ENCODE measurements at regions not wholly inside any gene's neighbourhood (a gene's known extent, or its start where the extent isn't known, plus 50 kb on each side); places are given as distances from the start of the nearest gene placed in this dataset.
"Not testable (repeated sequence)": the region's sequence is repeated elsewhere in the genome, so short reads cannot be mapped to it uniquely, and the experiment has no call there.

DNA sequence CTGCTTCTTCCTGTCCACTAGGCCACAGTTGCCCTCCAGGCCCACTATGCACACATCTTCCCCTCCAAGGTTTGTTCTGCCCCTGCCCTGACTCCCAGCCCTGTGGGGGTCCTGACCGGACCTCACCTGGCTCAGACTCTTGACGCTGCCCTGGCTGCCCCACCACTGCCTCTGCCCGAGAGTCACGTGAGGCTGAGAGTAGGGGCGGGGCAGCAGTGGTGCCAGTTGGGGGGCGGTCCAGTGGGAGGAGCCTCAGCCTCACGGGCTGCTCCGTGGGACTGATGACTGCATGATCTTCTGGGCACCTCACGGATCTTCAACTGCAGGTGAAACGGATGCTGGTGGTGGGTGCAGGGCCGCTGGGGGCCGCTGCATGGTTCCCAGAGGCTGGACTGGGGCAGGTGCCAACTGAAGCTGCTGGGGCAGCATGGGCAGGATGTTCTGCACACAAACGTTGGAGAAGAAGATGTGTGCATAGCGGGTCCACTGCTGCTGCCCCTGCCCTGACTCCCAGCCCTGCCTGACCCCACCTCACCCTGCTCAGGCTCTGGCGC is 77.6 kb downstream of the HHIPL2 start:
- not testable (repeated sequence) for TF ChIP-seq GRHL2 (CRISPR knock-in tag; IDR thresholded peaks at IDR 0.05; ENCODE audit: insufficient replicate concordance, severe bottlenecking); ZNF671 (CRISPR knock-in tag; IDR thresholded peaks at IDR 0.05); NR2C2 (CRISPR knock-in tag; IDR thresholded peaks at IDR 0.05); ZNF121 (CRISPR knock-in tag; IDR thresholded peaks at IDR 0.05); CBFB (CRISPR knock-in tag; IDR thresholded peaks at IDR 0.05; ENCODE audit: low read depth); ATF2 (CRISPR knock-in tag; IDR thresholded peaks at IDR 0.05; ENCODE audit: borderline replicate concordance, low read depth); PRRX2 (CRISPR knock-in tag; IDR thresholded peaks at IDR 0.05); E2F4 (CRISPR knock-in tag; IDR thresholded peaks at IDR 0.05; ENCODE audit: borderline replicate concordance, low read depth); ATF1 (CRISPR knock-in tag; IDR thresholded peaks at IDR 0.05); CREM (CRISPR knock-in tag; IDR thresholded peaks at IDR 0.05)
- TF ChIP-seq, protein P1, sequence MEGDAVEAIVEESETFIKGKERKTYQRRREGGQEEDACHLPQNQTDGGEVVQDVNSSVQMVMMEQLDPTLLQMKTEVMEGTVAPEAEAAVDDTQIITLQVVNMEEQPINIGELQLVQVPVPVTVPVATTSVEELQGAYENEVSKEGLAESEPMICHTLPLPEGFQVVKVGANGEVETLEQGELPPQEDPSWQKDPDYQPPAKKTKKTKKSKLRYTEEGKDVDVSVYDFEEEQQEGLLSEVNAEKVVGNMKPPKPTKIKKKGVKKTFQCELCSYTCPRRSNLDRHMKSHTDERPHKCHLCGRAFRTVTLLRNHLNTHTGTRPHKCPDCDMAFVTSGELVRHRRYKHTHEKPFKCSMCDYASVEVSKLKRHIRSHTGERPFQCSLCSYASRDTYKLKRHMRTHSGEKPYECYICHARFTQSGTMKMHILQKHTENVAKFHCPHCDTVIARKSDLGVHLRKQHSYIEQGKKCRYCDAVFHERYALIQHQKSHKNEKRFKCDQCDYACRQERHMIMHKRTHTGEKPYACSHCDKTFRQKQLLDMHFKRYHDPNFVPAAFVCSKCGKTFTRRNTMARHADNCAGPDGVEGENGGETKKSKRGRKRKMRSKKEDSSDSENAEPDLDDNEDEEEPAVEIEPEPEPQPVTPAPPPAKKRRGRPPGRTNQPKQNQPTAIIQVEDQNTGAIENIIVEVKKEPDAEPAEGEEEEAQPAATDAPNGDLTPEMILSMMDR (IDR thresholded peaks at IDR 0.05) = not testable (repeated sequence)
- TF ChIP-seq, protein P2, sequence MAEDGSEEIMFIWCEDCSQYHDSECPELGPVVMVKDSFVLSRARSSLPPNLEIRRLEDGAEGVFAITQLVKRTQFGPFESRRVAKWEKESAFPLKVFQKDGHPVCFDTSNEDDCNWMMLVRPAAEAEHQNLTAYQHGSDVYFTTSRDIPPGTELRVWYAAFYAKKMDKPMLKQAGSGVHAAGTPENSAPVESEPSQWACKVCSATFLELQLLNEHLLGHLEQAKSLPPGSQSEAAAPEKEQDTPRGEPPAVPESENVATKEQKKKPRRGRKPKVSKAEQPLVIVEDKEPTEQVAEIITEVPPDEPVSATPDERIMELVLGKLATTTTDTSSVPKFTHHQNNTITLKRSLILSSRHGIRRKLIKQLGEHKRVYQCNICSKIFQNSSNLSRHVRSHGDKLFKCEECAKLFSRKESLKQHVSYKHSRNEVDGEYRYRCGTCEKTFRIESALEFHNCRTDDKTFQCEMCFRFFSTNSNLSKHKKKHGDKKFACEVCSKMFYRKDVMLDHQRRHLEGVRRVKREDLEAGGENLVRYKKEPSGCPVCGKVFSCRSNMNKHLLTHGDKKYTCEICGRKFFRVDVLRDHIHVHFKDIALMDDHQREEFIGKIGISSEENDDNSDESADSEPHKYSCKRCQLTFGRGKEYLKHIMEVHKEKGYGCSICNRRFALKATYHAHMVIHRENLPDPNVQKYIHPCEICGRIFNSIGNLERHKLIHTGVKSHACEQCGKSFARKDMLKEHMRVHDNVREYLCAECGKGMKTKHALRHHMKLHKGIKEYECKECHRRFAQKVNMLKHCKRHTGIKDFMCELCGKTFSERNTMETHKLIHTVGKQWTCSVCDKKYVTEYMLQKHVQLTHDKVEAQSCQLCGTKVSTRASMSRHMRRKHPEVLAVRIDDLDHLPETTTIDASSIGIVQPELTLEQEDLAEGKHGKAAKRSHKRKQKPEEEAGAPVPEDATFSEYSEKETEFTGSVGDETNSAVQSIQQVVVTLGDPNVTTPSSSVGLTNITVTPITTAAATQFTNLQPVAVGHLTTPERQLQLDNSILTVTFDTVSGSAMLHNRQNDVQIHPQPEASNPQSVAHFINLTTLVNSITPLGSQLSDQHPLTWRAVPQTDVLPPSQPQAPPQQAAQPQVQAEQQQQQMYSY (CRISPR knock-in tag; IDR thresholded peaks at IDR 0.05) = not testable (repeated sequence)

Measured in WTC11 (cell line).